ENCODE measurements at regions not wholly inside any gene's neighbourhood (a gene's known extent, or its start where the extent isn't known, plus 50 kb on each side); places are given as distances from the start of the nearest gene placed in this dataset.

DNA sequence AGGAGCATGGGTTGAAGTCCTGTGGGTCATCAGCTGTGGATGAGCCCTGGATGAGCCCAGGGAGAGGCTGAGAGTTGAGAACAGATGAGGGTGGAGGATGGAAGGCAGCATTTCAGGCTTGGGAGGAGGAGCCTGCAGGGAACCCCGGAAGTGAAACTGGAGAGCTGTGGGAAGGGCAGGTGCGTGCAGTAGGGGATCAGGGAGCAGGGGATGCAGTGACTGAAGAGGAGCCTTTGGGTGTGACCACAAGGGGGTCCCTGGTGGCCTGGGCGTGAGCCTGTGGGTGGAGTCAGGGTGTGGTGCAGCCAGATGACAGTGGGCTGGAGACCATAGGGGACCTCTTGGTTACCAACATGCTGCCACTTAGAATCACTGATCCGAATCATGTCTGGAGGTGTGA, 115.5 kb downstream of the PAPOLA start:
- no peak for DNase-seq

DNA sequence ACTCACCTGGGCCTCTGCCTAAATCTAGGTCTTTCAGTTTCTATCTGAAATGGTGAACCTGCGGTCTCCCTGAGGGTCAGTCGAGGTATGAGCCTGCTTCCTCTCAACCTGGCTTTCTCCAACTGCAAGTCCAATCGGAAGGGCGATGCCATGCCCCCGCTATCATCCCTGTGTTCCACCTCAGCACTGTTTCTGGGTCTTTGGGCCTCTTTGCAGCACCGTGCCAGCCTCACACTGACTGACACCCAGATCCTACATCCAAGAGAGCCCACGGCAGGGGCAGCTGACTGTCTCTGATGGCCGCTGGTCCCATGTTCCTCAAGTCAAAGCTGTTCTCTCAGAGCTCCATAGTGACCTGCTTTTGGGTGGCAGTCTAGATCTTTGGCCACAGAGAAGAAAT, 120.7 kb downstream of the PAPOLA start:
- no peak for DNase-seq

DNA sequence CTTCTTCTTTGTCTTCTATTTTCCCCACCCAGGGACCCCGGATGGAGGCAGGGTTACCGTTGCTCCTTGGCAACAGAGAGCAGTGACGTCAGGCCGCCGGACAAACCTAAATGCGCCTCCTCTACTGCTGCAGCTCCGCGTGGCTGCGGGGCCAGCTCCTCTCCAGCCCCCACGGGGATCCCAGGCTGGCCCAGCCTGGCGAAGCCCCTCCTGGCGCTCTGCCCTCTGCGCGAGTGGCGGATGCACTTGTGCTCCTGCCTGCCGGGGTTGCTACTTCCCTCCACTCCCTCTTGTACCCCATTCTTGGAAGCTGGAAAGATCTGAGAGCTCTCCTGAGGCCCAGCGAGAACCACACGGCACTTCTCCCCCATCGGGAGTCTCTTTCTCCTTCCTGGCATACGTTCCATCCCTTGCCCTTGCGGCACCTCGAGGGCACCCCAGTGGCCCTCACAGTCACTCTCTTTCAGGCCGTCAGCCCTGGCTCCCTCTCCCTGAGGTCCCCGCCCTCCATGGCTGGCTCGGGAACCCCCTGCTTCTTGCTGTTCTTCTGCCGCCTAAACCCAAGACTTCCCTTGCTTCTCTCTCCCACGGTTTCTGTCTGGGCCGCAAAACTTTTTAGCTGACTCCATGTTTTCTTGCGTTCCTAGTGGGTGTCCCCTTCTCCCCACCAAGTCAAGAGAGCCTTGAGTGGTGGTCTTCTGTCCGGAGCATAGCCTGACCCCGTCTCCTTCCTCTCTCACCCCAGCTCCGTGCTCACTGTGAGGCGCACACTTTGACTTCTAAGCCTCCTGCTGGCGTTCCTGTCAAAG, 121.7 kb downstream of the PAPOLA start:
- no peak for DNase-seq

DNA sequence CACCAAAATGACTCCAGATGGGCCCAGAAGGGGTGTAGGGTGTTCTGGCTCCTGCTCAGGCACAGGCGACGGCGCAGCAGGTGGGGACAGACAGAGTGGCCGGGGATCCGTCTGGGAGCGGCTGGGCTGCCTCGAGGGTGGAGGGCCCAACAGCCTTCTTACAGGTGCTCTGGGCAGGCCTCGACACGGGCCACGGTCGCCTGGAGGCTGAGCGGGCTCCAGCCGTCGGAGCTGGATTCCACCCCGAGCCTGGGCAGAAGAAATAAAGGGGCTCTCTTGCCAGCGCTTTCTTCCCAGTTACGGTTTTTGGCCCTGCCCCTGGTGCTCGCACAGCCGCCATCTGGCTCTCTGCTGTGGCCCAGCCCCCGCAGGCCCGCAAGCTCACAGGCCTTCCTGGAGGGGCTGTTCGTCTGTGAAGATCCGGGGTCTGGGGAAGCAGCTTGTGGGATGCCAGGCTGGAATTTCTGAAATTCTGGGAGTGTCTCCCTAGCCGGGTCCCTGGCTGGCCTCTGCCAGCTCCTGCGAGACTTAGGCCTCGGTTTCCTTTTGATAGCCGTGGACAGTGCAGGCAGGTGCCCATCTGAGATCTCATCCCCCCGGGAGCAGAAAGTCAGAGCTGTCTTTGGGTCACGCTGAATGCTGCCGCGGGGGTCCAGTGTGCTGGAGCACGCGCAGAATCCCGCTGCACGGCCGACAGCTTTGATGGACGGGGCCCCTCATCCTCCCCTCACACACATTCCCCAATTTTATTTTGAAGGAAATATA, 122.7 kb downstream of the PAPOLA start:
- no peak for DNase-seq

DNA sequence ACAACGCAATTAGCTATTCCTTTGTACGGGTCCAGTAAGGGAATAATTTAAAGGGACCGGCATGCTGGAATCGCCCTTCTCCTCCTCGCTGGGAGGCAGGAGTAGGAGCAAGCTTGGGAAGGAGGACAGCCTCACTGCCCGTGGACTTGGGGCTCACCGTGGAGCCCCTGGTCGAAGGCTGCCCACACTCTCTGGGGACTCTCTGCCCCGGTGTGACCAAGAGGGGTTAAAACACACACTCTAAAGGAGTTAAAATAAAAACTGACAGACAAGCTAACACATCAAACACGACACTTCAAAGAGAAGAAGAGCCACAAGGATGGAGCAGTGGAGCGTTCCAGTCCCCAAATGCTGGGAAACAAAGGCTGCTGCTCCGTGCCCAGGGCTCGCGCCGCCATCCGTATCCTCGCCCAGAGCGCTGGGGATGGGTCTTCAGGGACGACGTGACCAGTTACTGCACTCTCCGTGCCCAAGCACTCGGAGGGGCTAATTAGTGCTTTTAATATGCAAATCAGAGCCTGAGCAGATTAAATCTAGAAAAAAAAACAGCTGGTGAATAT, 123.3 kb downstream of the PAPOLA start:
- no peak for DNase-seq

DNA sequence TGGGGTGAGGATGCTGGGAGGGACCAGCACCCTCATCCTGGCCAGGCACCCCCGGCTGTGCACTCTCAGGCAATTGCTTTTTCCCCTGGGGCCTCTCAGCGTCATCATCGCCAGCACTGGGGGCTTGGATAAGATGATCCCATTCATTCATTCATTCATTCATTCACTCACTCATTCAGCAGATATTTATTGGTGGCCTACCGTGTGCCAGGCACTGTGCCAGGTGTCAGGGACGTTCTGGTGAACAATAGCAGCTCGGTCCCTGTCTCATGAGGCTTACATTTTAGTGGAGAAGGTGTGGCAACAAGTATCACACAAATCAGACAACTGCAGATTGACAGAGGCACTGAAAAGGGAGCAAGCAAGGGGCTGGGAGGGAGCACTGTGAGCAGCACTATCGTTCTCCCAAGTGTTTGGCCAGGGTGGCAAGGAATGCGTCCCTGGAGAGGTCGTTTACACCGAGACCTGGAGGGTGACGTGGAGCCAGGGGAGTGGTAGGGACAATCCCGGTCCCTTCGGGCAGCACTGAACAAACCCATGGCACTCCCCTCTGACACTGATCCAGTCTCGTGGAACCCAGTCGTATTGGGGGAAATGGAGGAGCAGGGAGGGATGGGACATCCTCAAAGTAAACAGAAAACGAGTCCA, 124.1 kb downstream of the PAPOLA start:
- no peak for DNase-seq

DNA sequence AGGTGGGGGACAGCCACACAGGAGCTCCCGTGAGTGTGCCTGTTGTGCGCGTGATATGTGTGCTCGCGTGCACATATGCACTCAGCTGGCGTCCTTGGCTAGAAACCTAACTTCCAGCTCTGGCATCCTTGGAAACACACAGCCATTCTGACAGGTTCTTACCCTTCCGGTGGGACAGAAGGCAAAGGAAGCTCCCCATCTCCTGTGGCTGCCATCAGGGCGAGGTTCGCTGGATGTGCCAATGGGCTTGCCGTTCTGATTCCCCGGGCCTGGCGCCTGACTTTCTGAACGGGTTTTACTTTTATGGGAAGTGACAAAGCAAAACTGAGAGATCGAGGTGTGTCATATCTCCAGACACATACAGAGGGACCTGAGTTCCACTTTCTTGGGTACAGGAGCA, 124.7 kb downstream of the PAPOLA start:
- DNase-seq = no peak

DNA sequence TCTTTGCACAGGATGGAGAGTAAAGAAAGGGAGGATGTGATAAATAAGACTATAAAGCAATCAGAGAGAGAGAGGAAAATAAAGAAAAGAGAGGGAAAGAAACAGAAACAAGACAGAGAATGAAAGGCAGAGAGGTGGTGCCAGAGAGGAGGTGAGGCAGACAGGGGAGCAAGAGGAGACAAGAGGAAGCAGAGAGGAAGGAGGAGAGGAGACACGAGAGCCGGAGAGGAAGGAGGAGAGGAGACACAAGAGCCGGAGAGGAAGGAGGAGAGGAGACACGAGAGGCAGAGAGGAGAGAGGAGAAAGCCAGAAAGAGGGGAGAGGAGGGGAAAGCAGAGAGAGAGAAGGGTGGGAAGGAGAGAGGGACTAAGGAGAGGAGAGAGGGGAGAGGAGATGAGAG, 125.2 kb downstream of the PAPOLA start:
- DNase-seq = no peak

DNA sequence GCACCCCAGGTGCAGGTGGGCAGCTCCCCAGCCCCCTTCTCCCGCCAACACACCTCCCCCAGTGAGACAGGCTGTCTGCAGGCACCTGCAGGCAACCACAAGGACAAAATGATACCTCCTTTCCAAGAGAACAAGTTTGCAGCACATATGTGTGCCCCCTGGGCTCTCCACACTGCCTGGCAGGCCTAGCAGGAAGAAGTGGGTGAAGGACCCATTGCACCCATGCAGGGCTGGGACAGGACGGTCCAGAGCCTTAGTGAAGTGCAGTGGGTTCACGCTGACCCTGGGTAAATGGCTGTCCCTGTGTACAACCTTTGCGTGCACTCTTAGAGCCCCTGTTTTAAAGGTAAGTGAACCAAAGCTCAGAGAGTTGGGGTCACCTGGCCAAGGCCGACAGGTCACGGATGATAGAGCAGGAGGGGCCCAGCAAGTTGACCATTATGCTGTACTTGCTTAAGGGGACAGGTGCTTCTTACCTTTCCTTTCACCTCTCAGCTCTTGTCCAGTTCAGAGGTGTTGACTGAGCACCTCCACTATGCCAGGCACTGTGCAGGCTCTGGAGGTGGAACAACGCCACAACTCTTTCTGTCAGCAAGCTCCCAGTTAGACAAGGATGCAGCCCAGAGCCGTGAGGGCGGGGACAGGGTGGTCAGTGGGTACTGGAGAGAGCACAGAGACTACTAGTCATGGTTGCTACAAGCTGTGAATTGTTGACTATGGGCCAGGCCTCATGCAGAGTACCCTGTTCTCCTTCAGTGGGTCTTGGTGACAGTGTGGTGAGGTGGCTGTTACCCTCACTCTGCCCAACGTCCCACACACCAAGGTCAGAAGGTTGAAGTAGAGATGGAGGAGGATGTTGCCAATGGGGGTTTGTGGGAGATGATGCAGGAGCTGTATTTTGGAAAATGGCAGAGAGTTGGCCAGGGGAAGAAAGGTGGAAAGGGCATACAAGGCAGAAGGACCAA, 125.9 kb downstream of the PAPOLA start:
- DNase-seq = no peak

DNA sequence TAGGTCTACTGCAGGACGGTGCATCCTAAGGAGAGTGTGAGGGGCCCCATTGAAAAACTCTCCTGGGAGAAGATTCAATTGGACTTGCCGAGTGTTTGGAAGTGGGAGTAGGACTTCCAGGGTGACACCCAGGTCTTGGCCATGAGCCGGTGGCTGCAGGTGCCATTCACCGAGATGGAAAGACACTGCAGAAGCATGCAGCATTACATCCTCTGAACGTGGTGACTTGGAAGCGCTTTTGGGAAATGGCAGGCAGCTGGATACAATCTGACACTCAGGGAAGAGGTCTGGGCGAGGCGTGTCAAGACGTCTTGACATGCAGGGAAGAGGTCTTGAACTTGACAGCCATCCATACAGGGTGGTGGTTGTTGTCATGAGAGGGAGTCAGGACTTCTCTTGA, 126.9 kb downstream of the PAPOLA start:
- no peak for DNase-seq

DNA sequence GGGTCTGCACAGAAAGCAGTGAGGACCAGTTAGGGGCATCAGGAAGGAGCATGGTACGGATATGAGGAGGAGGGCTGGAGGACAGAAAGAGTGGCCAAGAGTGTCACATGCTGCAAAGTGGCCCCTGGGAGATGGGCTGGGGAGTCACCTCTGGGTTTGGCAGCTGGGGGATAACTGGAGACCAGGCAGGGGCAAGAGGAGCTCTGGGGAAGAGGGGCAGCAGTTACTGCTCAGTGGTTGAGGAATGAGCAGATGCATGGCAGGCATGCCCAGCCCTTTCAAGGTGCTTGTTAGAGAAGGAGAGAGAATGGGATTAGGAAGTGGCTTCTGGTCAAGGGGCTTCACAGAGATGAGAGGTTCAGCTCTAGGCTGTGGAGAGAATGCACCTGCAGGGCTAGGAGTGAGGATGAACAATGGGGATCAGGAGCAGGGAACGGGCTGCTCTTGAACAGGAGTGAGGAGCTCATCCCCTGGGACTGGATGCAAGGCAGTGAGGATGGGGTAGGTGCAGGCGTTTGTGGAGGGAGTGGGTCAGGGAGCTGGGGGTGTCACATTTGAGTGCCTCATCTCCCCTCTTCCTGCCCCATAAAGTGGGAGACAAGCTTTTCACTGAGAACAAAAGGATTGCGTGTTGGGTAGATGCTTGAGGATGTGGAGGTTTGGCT, 127.5 kb downstream of the PAPOLA start:
- DNase-seq = no peak

DNA sequence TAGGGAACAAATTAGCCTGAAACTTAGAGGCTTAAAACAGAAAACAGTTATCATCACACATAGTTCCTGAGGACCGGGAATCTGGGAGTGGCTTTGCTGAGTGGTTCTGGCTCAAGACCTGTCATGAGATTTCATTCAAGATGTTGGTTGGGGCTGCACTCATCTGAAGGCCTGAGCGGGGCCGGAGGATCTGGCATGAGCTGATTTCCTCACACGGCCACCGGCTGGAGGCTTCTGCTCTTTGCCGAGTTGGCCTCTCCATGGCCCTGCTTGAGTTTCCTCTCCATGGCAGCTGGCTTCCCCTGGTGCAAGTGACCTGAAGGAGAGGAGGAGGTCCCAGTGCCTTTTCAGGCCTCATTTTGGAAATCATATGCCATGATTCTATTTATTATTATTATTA, 128.1 kb downstream of the PAPOLA start:
- DNase-seq = no peak

DNA sequence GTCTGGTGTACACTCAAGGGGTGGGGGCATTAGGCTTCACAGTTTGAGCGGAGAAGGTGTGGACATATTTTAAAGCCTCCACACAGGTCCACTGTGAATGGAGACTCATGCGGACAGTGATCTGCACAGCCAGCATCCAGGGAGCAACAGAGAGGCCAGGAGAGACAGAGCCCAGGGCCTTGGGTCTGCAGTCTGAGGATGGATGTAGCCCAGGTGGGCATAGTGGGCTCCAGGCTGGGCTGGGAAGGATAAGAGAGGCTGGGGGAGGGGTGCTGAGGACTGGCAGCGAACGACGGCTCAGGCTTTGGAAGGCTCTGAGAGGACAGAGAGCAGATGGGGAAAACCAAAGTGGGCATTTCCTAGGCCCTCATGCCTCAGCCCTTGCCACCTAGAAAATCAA, 128.8 kb downstream of the PAPOLA start:
- DNase-seq = no peak

DNA sequence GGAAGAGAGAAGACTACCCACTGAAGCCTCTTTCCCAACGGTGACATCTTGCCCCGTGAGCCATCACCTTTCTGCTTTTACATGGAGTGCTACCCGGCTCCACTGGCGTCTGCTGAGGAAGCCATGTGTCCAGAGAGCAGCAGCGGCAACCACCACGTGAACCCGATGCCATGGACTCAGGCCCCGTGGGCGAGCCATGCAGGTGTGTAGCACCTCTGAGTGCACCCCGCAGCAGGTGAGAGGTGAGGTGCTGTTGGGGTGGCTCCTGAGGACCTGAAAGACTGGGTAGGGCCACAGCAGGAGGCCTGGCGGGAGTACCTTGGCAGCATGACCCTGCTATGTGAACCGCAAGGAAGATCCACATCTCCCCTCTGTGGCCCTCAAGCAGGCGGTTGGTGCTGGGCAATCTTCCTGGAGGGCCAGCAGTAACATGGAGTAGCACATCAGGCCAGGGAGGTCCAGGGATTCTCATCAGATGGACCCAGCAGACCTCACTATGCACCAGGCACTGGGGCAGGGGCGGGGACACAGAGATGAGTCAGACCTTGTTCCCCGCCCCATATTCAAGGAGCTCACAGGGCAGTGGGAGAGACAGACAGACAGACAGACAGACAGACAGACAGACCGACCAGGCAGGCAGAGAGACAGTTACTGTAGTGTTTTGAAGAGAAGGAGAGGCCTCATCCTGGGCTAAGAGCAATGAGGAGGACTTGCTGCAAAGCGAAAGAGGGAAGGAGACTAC, 129.6 kb downstream of the PAPOLA start:
- no peak for DNase-seq

DNA sequence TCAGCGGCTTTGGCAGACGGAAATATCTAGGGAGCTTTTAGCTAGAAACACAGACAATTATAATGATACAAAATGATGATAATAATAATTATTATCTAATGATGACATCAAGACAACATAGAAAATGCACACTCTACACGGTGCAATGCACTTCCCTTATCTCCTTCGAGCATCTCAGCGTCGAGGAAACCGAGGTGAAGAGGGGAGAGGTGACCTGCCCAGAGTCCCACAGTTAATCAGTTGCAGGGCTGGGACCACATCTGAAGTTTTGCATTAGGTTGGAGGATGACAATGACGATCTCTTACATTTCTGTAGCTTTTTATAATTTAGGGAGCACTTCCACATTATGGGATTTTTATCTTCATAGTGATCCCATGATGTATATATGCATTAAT, 130.2 kb downstream of the PAPOLA start:
- DNase-seq = no peak

DNA sequence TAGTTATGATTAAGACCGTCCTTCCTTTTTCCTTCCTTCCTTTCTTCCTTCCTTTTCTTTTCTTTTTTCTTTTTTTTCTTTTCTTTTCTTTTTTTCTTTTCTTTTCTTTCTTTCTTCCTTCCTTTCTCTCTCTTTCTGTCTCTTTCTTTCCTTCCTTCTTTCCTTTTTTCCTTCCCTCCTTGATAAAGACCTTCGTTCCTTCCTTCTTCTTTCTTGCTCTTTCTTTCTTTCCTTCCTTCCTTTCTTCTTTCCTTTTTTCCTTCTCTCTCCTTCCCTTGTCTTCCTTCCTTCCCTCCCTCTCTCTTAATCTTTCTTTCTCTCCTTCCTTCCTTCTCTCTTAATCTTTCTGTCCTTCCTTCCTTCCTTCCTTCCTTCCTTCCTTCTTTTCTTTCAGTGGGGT, 130.9 kb downstream of the PAPOLA start:
- DNase-seq = no peak

DNA sequence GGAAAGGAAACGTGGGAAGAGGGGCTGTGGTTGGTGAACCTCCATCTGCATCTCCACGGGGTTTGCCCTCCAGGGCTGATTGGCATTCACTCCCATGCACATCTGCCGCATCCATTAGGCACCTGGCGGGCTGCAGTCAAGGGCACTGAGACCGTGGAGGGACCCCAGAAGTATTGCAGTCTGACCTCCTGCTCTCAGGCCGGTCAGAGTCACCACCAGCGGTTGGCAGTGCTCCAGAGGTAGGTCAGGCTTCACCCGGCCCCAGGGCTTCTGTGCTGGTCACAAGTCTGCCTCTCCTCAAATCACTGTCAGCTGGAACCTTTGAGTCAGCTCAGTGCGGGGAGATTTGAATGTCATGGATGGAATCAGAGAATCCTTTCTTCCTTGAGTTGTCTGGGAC, 132.3 kb downstream of the PAPOLA start:
- DNase-seq = no peak

DNA sequence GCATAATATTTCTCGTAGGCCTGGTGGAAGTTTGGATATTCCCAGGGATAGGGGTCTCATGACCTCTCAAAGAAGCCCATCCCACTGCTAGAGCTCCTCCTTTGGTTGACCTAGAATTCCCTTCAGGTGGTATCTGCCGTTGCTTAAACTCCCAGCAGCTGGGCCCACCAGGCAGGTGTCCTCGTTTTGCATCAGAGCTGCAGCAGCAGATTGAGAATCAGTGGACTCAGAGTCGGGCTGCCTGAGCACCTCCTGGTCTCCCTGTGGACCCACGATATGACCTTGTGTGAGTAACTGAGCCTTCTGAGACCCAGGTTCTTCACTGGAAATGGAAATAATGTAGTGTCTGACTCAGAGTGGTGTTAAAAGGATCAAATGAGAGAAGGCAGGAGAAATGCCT, 132.7 kb downstream of the PAPOLA start:
- DNase-seq = no peak

DNA sequence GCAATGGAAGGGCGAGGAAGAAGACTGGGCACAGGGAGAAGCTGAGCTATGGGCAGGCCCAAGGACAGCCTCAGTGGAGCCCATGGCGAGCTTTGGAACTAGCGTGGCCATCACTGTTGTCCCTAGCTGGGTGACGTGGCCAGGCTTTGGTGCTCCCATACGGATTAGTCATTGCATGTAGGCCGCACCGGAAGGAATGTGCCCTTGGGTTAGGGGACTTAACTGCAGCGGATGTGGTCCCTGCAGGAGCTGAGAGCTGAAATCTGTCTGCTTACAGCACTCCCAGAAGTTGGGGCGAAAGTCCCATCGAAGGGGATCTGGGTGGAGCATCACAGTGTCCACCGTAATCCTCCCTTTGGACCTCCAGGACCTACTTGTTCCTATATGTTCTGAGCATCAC, 133.7 kb downstream of the PAPOLA start:
- DNase-seq = no peak

DNA sequence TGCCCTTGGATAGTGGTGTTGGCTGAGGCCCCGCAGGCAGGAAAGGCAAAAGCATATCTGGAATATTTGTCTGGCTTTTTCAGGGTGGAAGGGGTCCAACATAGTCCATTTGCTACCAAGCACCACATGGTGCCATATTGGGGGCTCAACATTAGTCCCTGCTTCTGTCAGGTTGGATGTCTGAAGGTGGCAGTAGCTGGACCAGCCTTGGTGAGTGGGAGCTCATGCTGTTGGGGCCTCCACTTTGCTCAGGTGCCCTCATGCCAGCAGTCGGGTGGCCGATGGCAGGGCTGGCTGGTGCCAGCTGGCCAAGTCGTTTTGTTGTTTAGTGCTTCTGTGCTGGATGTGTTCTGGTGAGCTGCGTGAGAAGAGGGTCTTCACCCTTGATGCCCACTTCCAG, 135.3 kb downstream of the PAPOLA start:
- no peak for DNase-seq

Data from occipital lobe (tissue), 1 donor.